K562 (cell line): ENCODE measurements at regions not wholly inside any gene's neighbourhood (a gene's known extent, or its start where the extent isn't known, plus 50 kb on each side); places are given as distances from the start of the nearest gene placed in this dataset.

Experiments used
- CBX3 ChIP-seq, 2 experiments: IDR thresholded peaks; 1 replicate in 1 of 2; 2 replicates in 1 of 2; pipeline ENCODE4 v1.6.1; 2012; ENCODE audit warnings: inconsistent platforms in 2 of 2, low read length in 2 of 2, borderline replicate concordance in 1 of 2, control low read depth in 1 of 2
- CC2D1A ChIP-seq: fragments of 450-650 bp; IDR thresholded peaks from 2 replicates; pipeline ENCODE4 v1.6.1; 2017; ENCODE audit warnings: mild to moderate bottlenecking
- GABPA ChIP-seq: fragments of 200-800 bp; sonication (Bioruptor generic); conservative IDR thresholded peaks from 2 replicates; pipeline ENCODE4 v1.6.1; 2016; ENCODE audit warnings: low read depth, missing genetic modification characterization, missing compliant biosample characterization
- MYC ChIP-seq, 2 experiments: fragments of 250-450 bp in 1 of 2; sonication (Bioruptor Pico) in 1 of 2; IDR thresholded peaks; 2 replicates each; pipeline versions ENCODE4 v1.5.1 to v1.6.1; 2012 to 2021; ENCODE audit warnings: low read depth in 2 of 2, borderline replicate concordance in 1 of 2, improper control_type of control experiment in 1 of 2, low read length in 1 of 2, mild to moderate bottlenecking in 1 of 2, moderate library complexity in 1 of 2
- POLR2A ChIP-seq: fragments of 450-650 bp; conservative IDR thresholded peaks from 2 replicates; pipeline ENCODE4 v1.6.1; 2016
- PPARD ChIP-seq: fragments of 250-450 bp; sonication (Bioruptor Pico); IDR thresholded peaks from 2 replicates; pipeline ENCODE4 v1.8.0; 2022; ENCODE audit warnings: inconsistent platforms, mild to moderate bottlenecking, moderate library complexity
- RBM17 ChIP-seq: fragments of 200-400 bp; formaldehyde crosslinking; IDR thresholded peaks from 2 replicates; pipeline ENCODE4 v1.6.1; 2017; ENCODE audit warnings: low read depth, mild to moderate bottlenecking, low read length, borderline replicate concordance
- TCF7 ChIP-seq: sonication (generic); IDR thresholded peaks from 2 replicates; pipeline ENCODE4 v1.6.1; 2016; ENCODE audit warnings: antibody characterized with exemption, borderline replicate concordance
- ZNF121 ChIP-seq: sonication (generic); formaldehyde crosslinking; conservative IDR thresholded peaks from 2 replicates; pipeline ENCODE4 v1.8.0; 2022; ENCODE audit warnings: missing genetic modification reagents
- ZNF384 ChIP-seq: IDR thresholded peaks from 2 replicates; pipeline ENCODE4 v1.6.1; 2012; ENCODE audit warnings: low read depth, low read length, improper control_type of control experiment
- TF ChIP-seq, protein P1 (sequence below), 3 experiments: IDR thresholded peaks in 2 of 3; conservative IDR thresholded peaks in 1 of 3; 2 replicates each; pipeline ENCODE4 v1.5.1; 2011 to 2012; ENCODE audit warnings: low read length in 3 of 3, mild to moderate bottlenecking in 3 of 3, control low read depth in 2 of 3, improper control_type of control experiment in 1 of 3, inconsistent platforms in 1 of 3, low read depth in 1 of 3, mixed read lengths in 1 of 3, moderate library complexity in 1 of 3; ENCODE audit not compliant: insufficient read depth in 2 of 3
- TF ChIP-seq, protein P2 (sequence below): fragments of 450-650 bp; formaldehyde crosslinking; conservative IDR thresholded peaks from 2 replicates; pipeline ENCODE4 v1.4.0; 2022; ENCODE audit warnings: mild to moderate bottlenecking, missing genetic modification characterization

DNA sequence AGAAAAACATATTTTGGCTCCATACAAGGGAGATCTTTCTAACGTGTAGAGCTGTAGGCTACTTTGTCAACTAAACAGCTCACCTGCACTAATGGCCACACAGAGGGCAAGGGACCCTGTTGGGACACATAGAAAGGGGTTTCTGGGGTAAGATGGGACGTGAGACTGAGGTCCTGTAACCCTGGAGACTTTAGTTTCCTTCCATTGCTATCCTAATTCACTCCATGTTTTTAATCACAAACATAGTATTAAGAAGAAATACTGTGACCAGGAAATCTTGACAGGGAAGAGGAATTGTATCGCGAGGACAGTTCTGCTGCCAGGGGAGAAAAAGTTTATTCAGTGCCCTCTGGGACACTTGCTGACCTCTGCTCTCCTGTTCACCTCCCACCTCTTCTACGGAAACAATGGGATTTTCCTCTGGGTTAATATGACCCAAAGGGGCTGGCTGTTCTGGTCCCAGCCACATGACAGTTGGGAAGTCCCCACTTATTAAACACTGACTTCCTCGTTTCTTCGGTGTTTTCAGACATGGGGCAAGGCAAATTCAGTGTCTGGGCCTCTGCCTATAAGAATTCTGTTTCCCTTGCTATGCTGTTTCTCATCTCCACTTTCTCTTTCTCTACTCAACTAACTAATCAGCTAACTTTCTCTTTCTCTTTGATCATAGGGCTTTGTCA, 106.9 kb upstream of the SEMA6A start:
- TF ChIP-seq TCF7 (no peak), RBM17 (no peak), POLR2A (no peak), CC2D1A (no peak), PPARD (CRISPR knock-in tag) (no peak), ZNF384 (no peak), MYC (IDR thresholded peaks at IDR 0.05; ENCODE audit: low read depth, low read length) (no peak), MYC (CRISPR knock-in tag; IDR thresholded peaks at IDR 0.05; ENCODE audit: borderline replicate concordance, low read depth) (no peak), ZNF121 (no peak), CBX3 (IDR thresholded peaks at IDR 0.05; ENCODE audit: borderline replicate concordance in 1 of 2, low read length in 2 of 2) (no peak), GABPA (tag) (no peak)
- TF ChIP-seq, protein P1, sequence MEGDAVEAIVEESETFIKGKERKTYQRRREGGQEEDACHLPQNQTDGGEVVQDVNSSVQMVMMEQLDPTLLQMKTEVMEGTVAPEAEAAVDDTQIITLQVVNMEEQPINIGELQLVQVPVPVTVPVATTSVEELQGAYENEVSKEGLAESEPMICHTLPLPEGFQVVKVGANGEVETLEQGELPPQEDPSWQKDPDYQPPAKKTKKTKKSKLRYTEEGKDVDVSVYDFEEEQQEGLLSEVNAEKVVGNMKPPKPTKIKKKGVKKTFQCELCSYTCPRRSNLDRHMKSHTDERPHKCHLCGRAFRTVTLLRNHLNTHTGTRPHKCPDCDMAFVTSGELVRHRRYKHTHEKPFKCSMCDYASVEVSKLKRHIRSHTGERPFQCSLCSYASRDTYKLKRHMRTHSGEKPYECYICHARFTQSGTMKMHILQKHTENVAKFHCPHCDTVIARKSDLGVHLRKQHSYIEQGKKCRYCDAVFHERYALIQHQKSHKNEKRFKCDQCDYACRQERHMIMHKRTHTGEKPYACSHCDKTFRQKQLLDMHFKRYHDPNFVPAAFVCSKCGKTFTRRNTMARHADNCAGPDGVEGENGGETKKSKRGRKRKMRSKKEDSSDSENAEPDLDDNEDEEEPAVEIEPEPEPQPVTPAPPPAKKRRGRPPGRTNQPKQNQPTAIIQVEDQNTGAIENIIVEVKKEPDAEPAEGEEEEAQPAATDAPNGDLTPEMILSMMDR (IDR thresholded peaks at IDR 0.05 in 2 of 3, conservative IDR thresholded peaks at IDR 0.05 in 1 of 3; ENCODE audit: insufficient read depth in 2 of 3, low read depth in 1 of 3, low read length in 3 of 3): no peak
- TF ChIP-seq, protein P2, sequence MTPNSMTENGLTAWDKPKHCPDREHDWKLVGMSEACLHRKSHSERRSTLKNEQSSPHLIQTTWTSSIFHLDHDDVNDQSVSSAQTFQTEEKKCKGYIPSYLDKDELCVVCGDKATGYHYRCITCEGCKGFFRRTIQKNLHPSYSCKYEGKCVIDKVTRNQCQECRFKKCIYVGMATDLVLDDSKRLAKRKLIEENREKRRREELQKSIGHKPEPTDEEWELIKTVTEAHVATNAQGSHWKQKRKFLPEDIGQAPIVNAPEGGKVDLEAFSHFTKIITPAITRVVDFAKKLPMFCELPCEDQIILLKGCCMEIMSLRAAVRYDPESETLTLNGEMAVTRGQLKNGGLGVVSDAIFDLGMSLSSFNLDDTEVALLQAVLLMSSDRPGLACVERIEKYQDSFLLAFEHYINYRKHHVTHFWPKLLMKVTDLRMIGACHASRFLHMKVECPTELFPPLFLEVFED (CRISPR knock-in tag): no peak
